GM12878 (cell line): ENCODE measurements at regions not wholly inside any gene's neighbourhood (a gene's known extent, or its start where the extent isn't known, plus 50 kb on each side); places are given as distances from the start of the nearest gene placed in this dataset.

Experiments
- ATAC-seq: fragments of 200-7000 bp; cut with Tn5 transposase; 3 replicates; pipeline ENCODE4 v1.9.1; 2020; ENCODE audit warnings: mild to moderate bottlenecking, moderate library complexity
- BruUV-seq: library from RNA; stranded (reverse); fragments of 400-500 nt; replicated peaks from 2 replicates; lab custom pipeline; 2021; lab: Mats Ljungman, UMichigan
- CTCF ChIA-PET: fragments of 300-600 bp; sonication (Branson Sonifier 250); formaldehyde crosslinking; extraction: SDS; loops from one replicate; lab custom pipeline; 2021; ENCODE audit warnings: inconsistent platforms; lab: Yijun Ruan, JAX
- POLR2A ChIA-PET: fragments of 350-600 bp; formaldehyde crosslinking; extraction: SDS; loops from one replicate; lab custom pipeline; 2021; ENCODE audit warnings: inconsistent platforms; lab: Charles Lee
- RAD21 ChIA-PET: fragments of 300-600 bp; sonication (Branson Sonifier 250); formaldehyde crosslinking; loops from one replicate; lab custom pipeline; 2023; ENCODE audit warnings: antibody characterized with exemption; ENCODE audit not compliant: unreplicated experiment; lab: Charles Lee
- SMC1A ChIA-PET: fragments of 300-600 bp; sonication (Branson Sonifier 250); formaldehyde crosslinking; loops from one replicate; lab custom pipeline; 2023; ENCODE audit not compliant: unreplicated experiment, uncharacterized antibody; lab: Charles Lee
- DNase-seq: peaks from one replicate; pipeline ENCODE4 v3.0.0-alpha.2; 2011; ENCODE audit warnings: low read depth, low spot score
- FAIRE-seq: peaks from 3 replicates; lab custom pipeline; 2011; peaks lifted over from hg19 to GRCh38; lab: Jason Lieb, UNC
- H2AFZ ChIP-seq: 2 replicates; pipeline ENCODE4 v1.6.0; 2011; ENCODE audit warnings: low read depth, low read length, control low read depth; ENCODE audit not compliant: control insufficient read depth
- H3K27ac ChIP-seq: 2 replicates; pipeline ENCODE4 v1.5.1; 2011; ENCODE audit warnings: control low read depth; ENCODE audit not compliant: control insufficient read depth, insufficient read depth
- H3K27me3 ChIP-seq, 2 experiments: replicated peaks in 1 of 2; 2 replicates each; pipeline versions ENCODE4 v1.6.0 to v1.6.1; 2011; ENCODE audit warnings: low read length in 1 of 2; ENCODE audit not compliant: control insufficient read depth in 2 of 2, insufficient read depth in 2 of 2
- H3K36me3 ChIP-seq, 2 experiments: 2 replicates each; pipeline ENCODE4 v1.5.1; 2011; ENCODE audit warnings: low read length in 1 of 2; ENCODE audit not compliant: control insufficient read depth in 2 of 2, insufficient read depth in 2 of 2
- H3K4me1 ChIP-seq: 2 replicates; pipeline ENCODE4 v1.6.1; 2011; ENCODE audit warnings: mild to moderate bottlenecking, low read length, moderate library complexity, mixed read lengths; ENCODE audit not compliant: control insufficient read depth, insufficient read depth
- H3K4me2 ChIP-seq: 2 replicates; pipeline ENCODE4 v1.6.0; 2011; ENCODE audit warnings: control low read depth; ENCODE audit not compliant: control insufficient read depth, insufficient read depth
- H3K4me3 ChIP-seq: fragments of 200-600 bp; sonication (generic); 2 replicates; pipeline ENCODE4 v1.5.1; 2016
- H3K79me2 ChIP-seq: 2 replicates; pipeline ENCODE4 v1.6.0; 2011; ENCODE audit warnings: low read length; ENCODE audit not compliant: control insufficient read depth, insufficient read depth
- H3K9ac ChIP-seq: 2 replicates; pipeline ENCODE4 v1.8.0; 2011; ENCODE audit warnings: low read length, control low read depth, mixed read lengths; ENCODE audit not compliant: control insufficient read depth, insufficient read depth
- H3K9me3 ChIP-seq: replicated peaks from 3 replicates; pipeline ENCODE4 v1.5.1; 2011; ENCODE audit warnings: mild to moderate bottlenecking, low read length; ENCODE audit not compliant: control insufficient read depth, insufficient read depth
- H4K20me1 ChIP-seq: 2 replicates; pipeline ENCODE4 v1.6.0; 2011; ENCODE audit not compliant: control insufficient read depth, insufficient read depth
- DPF2 ChIP-seq: fragments of 450-650 bp; IDR thresholded peaks from 2 replicates; pipeline ENCODE4 v1.6.1; 2017; ENCODE audit warnings: mild to moderate bottlenecking
- KLF5 ChIP-seq: fragments of 450-650 bp; IDR thresholded peaks from 2 replicates; pipeline ENCODE4 v1.6.1; 2014; ENCODE audit warnings: mild to moderate bottlenecking; ENCODE audit not compliant: partially characterized antibody
- NBN ChIP-seq: fragments of 450-650 bp; IDR thresholded peaks from 2 replicates; pipeline ENCODE4 v1.6.1; 2016
- NFYA ChIP-seq: IDR thresholded peaks from 2 replicates; pipeline ENCODE4 v1.6.1; 2011; ENCODE audit warnings: low read depth, mild to moderate bottlenecking, low read length, improper control_type of control experiment, borderline replicate concordance
- SPI1 ChIP-seq: IDR thresholded peaks from 2 replicates; pipeline ENCODE4 v1.6.1; 2011; ENCODE audit warnings: low read depth, mild to moderate bottlenecking, low read length, moderate library complexity, borderline replicate concordance; ENCODE audit not compliant: insufficient read depth
- STAT1 ChIP-seq: fragments of 450-650 bp; conservative IDR thresholded peaks from 2 replicates; pipeline ENCODE4 v1.6.1; 2014; ENCODE audit warnings: antibody characterized with exemption, mild to moderate bottlenecking
- SUZ12 ChIP-seq: fragments of 200-600 bp; sonication (generic); IDR thresholded peaks from one replicate; pipeline ENCODE4 v1.6.1; 2018; ENCODE audit warnings: antibody characterized with exemption, mild to moderate bottlenecking; ENCODE audit not compliant: unreplicated experiment
- ZBTB33 ChIP-seq: fragments of 450-650 bp; IDR thresholded peaks from 2 replicates; pipeline ENCODE4 v1.6.1; 2017; ENCODE audit warnings: mild to moderate bottlenecking
- WGBS: methylation state at CpG from one replicate; pipeline ENCODE4 v1.1.6; 2016; ENCODE audit warnings: low lambda C conversion rate; ENCODE audit not compliant: insufficient replicate concordance, insufficient coverage; ENCODE audit errors: missing lambda C conversion rate; 5-methylcytosine and 5-hydroxymethylcytosine counted together
- in situ Hi-C: fragments of 300-500 bp; cut with MboI; formaldehyde crosslinking; loops from 9 replicates; pipeline ENCODE4 v1.14.3; 2018; ENCODE audit warnings: mixed read lengths
- intact Hi-C: fragments of 100-400 bp; cut with micrococcal nuclease; formaldehyde crosslinking; loops from one replicate; pipeline ENCODE4 v1.14.2; 2022; ENCODE audit not compliant: unreplicated experiment
- TF ChIP-seq, protein P1 (sequence below): fragments of 450-650 bp; formaldehyde crosslinking; IDR thresholded peaks from 2 replicates; pipeline ENCODE4 v1.4.0; 2022; ENCODE audit warnings: mild to moderate bottlenecking, moderate library complexity
- TF ChIP-seq, protein P2 (sequence below): fragments of 450-650 bp; formaldehyde crosslinking; IDR thresholded peaks from 2 replicates; pipeline ENCODE4 v1.5.0; 2022; ENCODE audit warnings: mild to moderate bottlenecking, missing genetic modification characterization

DNA sequence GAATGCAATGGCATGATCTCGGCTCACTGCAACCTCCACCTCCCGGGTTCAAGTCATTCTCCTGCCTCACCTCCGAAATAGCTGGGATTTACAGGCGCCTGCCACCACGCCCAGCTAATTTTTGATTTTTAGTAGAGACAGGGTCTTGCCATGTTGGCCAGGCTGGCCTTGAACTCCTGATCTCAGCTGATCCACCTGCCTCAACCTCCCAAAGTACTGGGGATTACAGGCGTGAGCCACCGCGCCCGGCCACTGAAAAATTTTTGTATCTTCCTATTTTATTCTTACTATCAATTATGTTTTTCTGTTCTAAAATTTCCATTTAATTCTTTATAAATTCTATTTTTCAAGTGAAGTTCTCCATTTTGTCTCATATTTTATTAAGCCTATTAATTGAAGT, 730.4 kb downstream of the EDEM1 start (continued):
- TF ChIP-seq, protein P1, sequence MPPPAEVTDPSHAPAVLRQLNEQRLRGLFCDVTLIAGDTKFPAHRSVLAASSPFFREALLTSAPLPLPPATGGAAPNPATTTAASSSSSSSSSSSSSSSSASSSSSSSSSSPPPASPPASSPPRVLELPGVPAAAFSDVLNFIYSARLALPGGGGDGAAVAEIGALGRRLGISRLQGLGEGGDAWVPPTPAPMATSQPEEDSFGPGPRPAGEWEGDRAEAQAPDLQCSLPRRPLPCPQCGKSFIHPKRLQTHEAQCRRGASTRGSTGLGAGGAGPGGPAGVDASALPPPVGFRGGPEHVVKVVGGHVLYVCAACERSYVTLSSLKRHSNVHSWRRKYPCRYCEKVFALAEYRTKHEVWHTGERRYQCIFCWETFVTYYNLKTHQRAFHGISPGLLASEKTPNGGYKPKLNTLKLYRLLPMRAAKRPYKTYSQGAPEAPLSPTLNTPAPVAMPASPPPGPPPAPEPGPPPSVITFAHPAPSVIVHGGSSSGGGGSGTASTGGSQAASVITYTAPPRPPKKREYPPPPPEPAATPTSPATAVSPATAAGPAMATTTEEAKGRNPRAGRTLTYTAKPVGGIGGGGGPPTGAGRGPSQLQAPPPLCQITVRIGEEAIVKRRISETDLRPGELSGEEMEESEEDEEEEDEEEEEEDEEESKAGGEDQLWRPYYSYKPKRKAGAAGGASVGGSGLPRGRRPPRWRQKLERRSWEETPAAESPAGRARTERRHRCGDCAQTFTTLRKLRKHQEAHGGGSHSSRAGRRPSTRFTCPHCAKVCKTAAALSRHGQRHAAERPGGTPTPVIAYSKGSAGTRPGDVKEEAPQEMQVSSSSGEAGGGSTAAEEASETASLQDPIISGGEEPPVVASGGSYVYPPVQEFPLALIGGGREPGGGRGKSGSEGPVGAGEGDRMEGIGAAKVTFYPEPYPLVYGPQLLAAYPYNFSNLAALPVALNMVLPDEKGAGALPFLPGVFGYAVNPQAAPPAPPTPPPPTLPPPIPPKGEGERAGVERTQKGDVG (CRISPR knock-in tag), result no peak

DNA sequence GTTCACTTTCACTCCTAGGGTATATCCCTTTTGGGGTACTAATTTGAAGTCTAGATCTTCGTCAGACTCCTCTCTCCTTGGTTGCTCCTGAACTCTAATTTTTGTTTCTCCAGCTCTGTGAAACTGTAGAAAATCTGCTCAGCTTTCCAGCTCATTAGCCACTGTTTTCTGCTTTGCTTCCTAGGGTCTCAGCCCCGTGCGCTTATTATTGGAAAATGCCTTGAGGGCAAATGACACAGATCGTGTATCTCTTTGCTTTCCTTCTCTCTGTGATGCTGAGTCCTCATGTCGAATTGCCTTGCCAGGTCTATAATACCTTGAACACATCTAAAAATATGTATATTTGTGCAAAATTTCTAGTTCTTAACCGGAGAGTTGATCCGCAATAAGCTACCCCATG, 731.1 kb downstream of the EDEM1 start:
- Histone ChIP-seq H3K79me2 (no peaks in the 10 kb centered on the region), H3K4me1 (no peaks in the 10 kb centered on the region), H3K4me2 (no peak overlapping the region), H3K9ac (no peak overlapping the region), H3K27me3 (no peaks in the 10 kb centered on the region), H3K4me3 (no peak overlapping the region), H2AFZ (no peak overlapping the region), H3K9me3 (no peaks in the 10 kb centered on the region), H3K36me3 (no peaks in the 10 kb centered on the region), H3K27ac (no peak overlapping the region), H4K20me1 (no peaks in the 10 kb centered on the region)
- FAIRE-seq (no peak), ATAC-seq (no peak), DNase-seq (no peak)
- ChIA-PET CTCF (no interaction called here), POLR2A (no interaction called here), RAD21 (no interaction called here), SMC1A (no interaction called here)
- in situ Hi-C loops, result no loop called here
- no TSS peak for BruUV-seq
- WGBS, result 50% methylated on average over 7 of the region's 7 CpGs
- TF ChIP-seq SUZ12, result no peak
- TF ChIP-seq ZBTB33, result no peak
- TF ChIP-seq NFYA, result no peak
- no peak for TF ChIP-seq STAT1
- TF ChIP-seq NBN, result no peak
- TF ChIP-seq, protein P2, sequence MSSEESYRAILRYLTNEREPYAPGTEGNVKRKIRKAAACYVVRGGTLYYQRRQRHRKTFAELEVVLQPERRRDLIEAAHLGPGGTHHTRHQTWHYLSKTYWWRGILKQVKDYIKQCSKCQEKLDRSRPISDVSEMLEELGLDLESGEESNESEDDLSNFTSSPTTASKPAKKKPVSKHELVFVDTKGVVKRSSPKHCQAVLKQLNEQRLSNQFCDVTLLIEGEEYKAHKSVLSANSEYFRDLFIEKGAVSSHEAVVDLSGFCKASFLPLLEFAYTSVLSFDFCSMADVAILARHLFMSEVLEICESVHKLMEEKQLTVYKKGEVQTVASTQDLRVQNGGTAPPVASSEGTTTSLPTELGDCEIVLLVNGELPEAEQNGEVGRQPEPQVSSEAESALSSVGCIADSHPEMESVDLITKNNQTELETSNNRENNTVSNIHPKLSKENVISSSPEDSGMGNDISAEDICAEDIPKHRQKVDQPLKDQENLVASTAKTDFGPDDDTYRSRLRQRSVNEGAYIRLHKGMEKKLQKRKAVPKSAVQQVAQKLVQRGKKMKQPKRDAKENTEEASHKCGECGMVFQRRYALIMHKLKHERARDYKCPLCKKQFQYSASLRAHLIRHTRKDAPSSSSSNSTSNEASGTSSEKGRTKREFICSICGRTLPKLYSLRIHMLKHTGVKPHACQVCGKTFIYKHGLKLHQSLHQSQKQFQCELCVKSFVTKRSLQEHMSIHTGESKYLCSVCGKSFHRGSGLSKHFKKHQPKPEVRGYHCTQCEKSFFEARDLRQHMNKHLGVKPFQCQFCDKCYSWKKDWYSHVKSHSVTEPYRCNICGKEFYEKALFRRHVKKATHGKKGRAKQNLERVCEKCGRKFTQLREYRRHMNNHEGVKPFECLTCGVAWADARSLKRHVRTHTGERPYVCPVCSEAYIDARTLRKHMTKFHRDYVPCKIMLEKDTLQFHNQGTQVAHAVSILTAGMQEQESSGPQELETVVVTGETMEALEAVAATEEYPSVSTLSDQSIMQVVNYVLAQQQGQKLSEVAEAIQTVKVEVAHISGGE (CRISPR knock-in tag), result no peak
- no peak for TF ChIP-seq DPF2
- TF ChIP-seq SPI1, result no peak
- no peak for TF ChIP-seq KLF5
- intact Hi-C loops, result no loop called here
